Neural cell (in vitro differentiated cells): ENCODE measurements at regions not wholly inside any gene's neighbourhood (a gene's known extent, or its start where the extent isn't known, plus 50 kb on each side); places are given as distances from the start of the nearest gene placed in this dataset.

Source experiments
- H2AFZ ChIP-seq: fragments of 200-600, 300-800 bp; sonication (generic), shearing (Covaris generic); 2 replicates; pipeline ENCODE4 v1.6.0; 2014; ENCODE audit warnings: low read depth, mild to moderate bottlenecking, antibody characterized with exemption, low read length, moderate library complexity
- H3F3A ChIP-seq: fragments of 200-600 bp; shearing (Covaris generic); 2 replicates; pipeline ENCODE4 v1.6.1; 2016; ENCODE audit warnings: mild to moderate bottlenecking, moderate library complexity, mixed read lengths, antibody characterized with exemption, low read length; ENCODE audit not compliant: insufficient read depth, poor library complexity, severe bottlenecking
- H3K27ac ChIP-seq: fragments of 200-600, 300-800 bp; sonication (generic), shearing (Covaris generic); 2 replicates; pipeline ENCODE4 v1.5.1; 2014; ENCODE audit warnings: mild to moderate bottlenecking, low read length, moderate library complexity
- H3K27me3 ChIP-seq: fragments of 300-800, 200-600 bp; sonication (generic), shearing (Covaris generic); 2 replicates; pipeline ENCODE4 v1.6.0; 2014; ENCODE audit warnings: mild to moderate bottlenecking, low read depth, low read length, moderate library complexity; ENCODE audit not compliant: insufficient read depth
- H3K36me3 ChIP-seq: fragments of 300-800, 200-600 bp; sonication (generic), shearing (Covaris generic); 2 replicates; pipeline ENCODE4 v1.5.1; 2014; ENCODE audit warnings: mild to moderate bottlenecking, antibody characterized with exemption, low read length, moderate library complexity; ENCODE audit not compliant: insufficient read depth
- H3K4me2 ChIP-seq: fragments of 300-800, 200-600 bp; sonication (generic), shearing (Covaris generic); 2 replicates; pipeline ENCODE4 v1.6.0; 2014; ENCODE audit warnings: mild to moderate bottlenecking, low read length
- H3K4me3 ChIP-seq: fragments of 300-800, 200-600 bp; sonication (generic), shearing (Covaris generic); 2 replicates; pipeline ENCODE4 v1.5.1; 2014; ENCODE audit warnings: mild to moderate bottlenecking, low read length, moderate library complexity
- H3K79me2 ChIP-seq: fragments of 200-600 bp; shearing (Covaris generic); replicated peaks from 2 replicates; pipeline ENCODE4 v1.6.0; 2014; ENCODE audit warnings: mild to moderate bottlenecking, low read length, moderate library complexity; ENCODE audit not compliant: insufficient read depth
- H3K9ac ChIP-seq: fragments of 300-800, 200-600 bp; sonication (generic), shearing (Covaris generic); 2 replicates; pipeline ENCODE4 v1.6.1; 2016; ENCODE audit warnings: mild to moderate bottlenecking, low read length, mixed read lengths
- H3K9me2 ChIP-seq: fragments of 200-600 bp; shearing (Covaris generic); 2 replicates; pipeline ENCODE4 v1.6.1; 2016; ENCODE audit warnings: mild to moderate bottlenecking, low read length, mixed read lengths; ENCODE audit not compliant: insufficient read depth
- H3K9me3 ChIP-seq: fragments of 200-600, 300-800 bp; sonication (generic), shearing (Covaris generic); 2 replicates; pipeline ENCODE4 v1.6.1; 2016; ENCODE audit warnings: mild to moderate bottlenecking, mixed run types, low read length, moderate library complexity, mixed read lengths
- H4K20me1 ChIP-seq: fragments of 200-600 bp; shearing (Covaris generic); 2 replicates; pipeline ENCODE4 v1.6.1; 2016; ENCODE audit warnings: mild to moderate bottlenecking, mixed run types; ENCODE audit not compliant: insufficient read depth
- EZH2 ChIP-seq: fragments of 200-600, 300-800 bp; shearing (Covaris generic), sonication (generic); IDR thresholded peaks from 2 replicates; pipeline ENCODE4 v1.6.1; 2014; ENCODE audit warnings: antibody characterized with exemption, low read length, borderline replicate concordance, mild to moderate bottlenecking; ENCODE audit not compliant: insufficient read depth, poor library complexity, severe bottlenecking
- MXI1 ChIP-seq: fragments of 450-650 bp; conservative IDR thresholded peaks from 2 replicates; pipeline ENCODE4 v1.6.1; 2014; ENCODE audit warnings: antibody characterized with exemption, mild to moderate bottlenecking; ENCODE audit not compliant: poor library complexity, severe bottlenecking
- POLR2AphosphoS5 ChIP-seq: IDR thresholded peaks from 2 replicates; pipeline ENCODE4 v1.6.1; 2012
- REST ChIP-seq: IDR thresholded peaks from 2 replicates; pipeline ENCODE4 v1.6.1; 2012; ENCODE audit warnings: borderline replicate concordance
- SMC3 ChIP-seq: fragments of 450-650 bp; conservative IDR thresholded peaks from 2 replicates; pipeline ENCODE4 v1.6.1; 2014; ENCODE audit warnings: antibody characterized with exemption, mild to moderate bottlenecking, moderate library complexity; ENCODE audit not compliant: poor library complexity
- TAF1 ChIP-seq: IDR thresholded peaks from 2 replicates; pipeline ENCODE4 v1.6.1; 2012; ENCODE audit warnings: low read depth
- TF ChIP-seq, protein P1 (sequence below): fragments of 450-650 bp; IDR thresholded peaks from 2 replicates; pipeline ENCODE4 v1.5.1; 2014; ENCODE audit warnings: antibody characterized with exemption, mild to moderate bottlenecking, moderate library complexity; ENCODE audit not compliant: poor library complexity, severe bottlenecking

- no peak overlapping the region for H3K9ac ChIP-seq
- H3K4me2 ChIP-seq = no peak overlapping the region
- H2AFZ ChIP-seq = no peak overlapping the region
- no peak overlapping the region for H3K27ac ChIP-seq
- no peaks in the 10 kb centered on the region for H3F3A ChIP-seq
- no peaks in the 10 kb centered on the region for H3K9me2 ChIP-seq
- H4K20me1 ChIP-seq = no peaks in the 10 kb centered on the region
- no peaks in the 10 kb centered on the region for H3K79me2 ChIP-seq
- no peaks in the 10 kb centered on the region for H3K9me3 ChIP-seq
- TF ChIP-seq SMC3 = no peak
- TF ChIP-seq EZH2 = no peak
- no peak for TF ChIP-seq TAF1
- no peak overlapping the region for H3K4me3 ChIP-seq
- no peaks in the 10 kb centered on the region for H3K27me3 ChIP-seq
- H3K36me3 ChIP-seq = no peaks in the 10 kb centered on the region
Measured at GRCh38 chr1:218982482-218982881, 191.2 kb upstream of the LYPLAL1 start.

DNA sequence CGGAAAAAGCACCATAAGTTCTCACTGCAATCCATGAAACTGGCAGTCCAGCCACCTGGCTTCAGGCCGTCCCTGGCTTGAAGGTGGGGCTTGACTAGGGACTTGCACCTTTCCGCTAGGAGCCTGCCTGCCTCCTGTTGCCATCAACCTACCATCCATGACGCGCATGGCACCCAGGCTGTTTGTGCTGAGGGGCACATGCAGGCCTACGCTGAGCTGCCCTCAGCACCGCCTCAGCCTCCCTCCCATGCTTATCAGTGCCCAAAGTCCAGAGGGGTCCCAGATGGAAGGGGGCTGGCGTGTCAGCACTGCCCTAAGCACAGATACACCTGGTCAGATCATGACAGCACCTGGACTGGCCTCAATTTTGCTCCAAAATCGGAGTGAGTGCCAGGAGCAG lies 190.2 kb upstream of the LYPLAL1 start:
- H2AFZ ChIP-seq = no peak overlapping the region
- TF ChIP-seq POLR2AphosphoS5 = no peak
- no peak for TF ChIP-seq TAF1
- no peak for TF ChIP-seq REST
- no peak for TF ChIP-seq MXI1
- TF ChIP-seq, protein P1, sequence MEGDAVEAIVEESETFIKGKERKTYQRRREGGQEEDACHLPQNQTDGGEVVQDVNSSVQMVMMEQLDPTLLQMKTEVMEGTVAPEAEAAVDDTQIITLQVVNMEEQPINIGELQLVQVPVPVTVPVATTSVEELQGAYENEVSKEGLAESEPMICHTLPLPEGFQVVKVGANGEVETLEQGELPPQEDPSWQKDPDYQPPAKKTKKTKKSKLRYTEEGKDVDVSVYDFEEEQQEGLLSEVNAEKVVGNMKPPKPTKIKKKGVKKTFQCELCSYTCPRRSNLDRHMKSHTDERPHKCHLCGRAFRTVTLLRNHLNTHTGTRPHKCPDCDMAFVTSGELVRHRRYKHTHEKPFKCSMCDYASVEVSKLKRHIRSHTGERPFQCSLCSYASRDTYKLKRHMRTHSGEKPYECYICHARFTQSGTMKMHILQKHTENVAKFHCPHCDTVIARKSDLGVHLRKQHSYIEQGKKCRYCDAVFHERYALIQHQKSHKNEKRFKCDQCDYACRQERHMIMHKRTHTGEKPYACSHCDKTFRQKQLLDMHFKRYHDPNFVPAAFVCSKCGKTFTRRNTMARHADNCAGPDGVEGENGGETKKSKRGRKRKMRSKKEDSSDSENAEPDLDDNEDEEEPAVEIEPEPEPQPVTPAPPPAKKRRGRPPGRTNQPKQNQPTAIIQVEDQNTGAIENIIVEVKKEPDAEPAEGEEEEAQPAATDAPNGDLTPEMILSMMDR = no peak
- no peaks in the 10 kb centered on the region for H3K9me2 ChIP-seq

DNA sequence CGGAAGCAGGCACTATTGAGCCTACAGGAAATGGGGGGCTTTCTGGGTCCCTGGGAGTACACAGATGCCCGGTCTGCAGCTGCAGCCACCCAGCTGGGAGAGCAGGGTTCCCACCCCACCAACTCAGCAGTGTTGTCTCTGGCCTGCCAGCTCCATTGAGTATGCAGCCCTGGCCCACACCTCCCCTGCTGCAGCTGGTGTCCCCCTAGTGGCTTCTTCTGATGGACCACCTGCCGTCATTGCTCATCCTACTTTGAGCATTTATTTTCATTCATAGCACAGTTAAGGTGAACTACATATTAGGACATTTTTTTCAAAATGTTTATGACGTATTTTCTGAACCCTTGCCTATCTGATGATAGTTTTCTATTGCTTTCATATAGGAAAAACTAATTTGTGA lies 189.8 kb upstream of the LYPLAL1 start:
- Histone ChIP-seq H3K79me2 (no peaks in the 10 kb centered on the region), H3K9me2 (no peaks in the 10 kb centered on the region), H3K4me3 (no peak overlapping the region), H3K36me3 (no peaks in the 10 kb centered on the region), H3K9ac (no peak overlapping the region), H3K9me3 (no peaks in the 10 kb centered on the region), H3F3A (no peaks in the 10 kb centered on the region), H4K20me1 (no peaks in the 10 kb centered on the region), H3K27me3 (no peaks in the 10 kb centered on the region), H3K4me2 (no peak overlapping the region), H2AFZ (no peak overlapping the region), H3K27ac (no peak overlapping the region)
- TF ChIP-seq POLR2AphosphoS5 = no peak

More for the DNA sequence above, 190.2 kb upstream of the LYPLAL1 start:
- H3K9ac ChIP-seq = no peak overlapping the region
- H4K20me1 ChIP-seq = no peaks in the 10 kb centered on the region
- H3F3A ChIP-seq = no peaks in the 10 kb centered on the region
- H3K27ac ChIP-seq = no peak overlapping the region
- no peaks in the 10 kb centered on the region for H3K79me2 ChIP-seq
- no peaks in the 10 kb centered on the region for H3K27me3 ChIP-seq
- H3K36me3 ChIP-seq = no peaks in the 10 kb centered on the region
- no peak overlapping the region for H3K4me3 ChIP-seq
- H3K4me2 ChIP-seq = no peak overlapping the region
- no peaks in the 10 kb centered on the region for H3K9me3 ChIP-seq
